AG10803 (cell line): ENCODE measurements at regions not wholly inside any gene's neighbourhood (a gene's known extent, or its start where the extent isn't known, plus 50 kb on each side); places are given as distances from the start of the nearest gene placed in this dataset.

ENCODE experiments used
- DNase-seq: peaks from one replicate; pipeline ENCODE4 v3.0.0; 2010; ENCODE audit warnings: low read depth
- H3K4me3 ChIP-seq: 2 replicates; pipeline ENCODE4 v1.5.1; 2011; ENCODE audit warnings: mild to moderate bottlenecking, low read length, control low read depth
- TF ChIP-seq, protein P1 (sequence below): conservative IDR thresholded peaks from 2 replicates; pipeline ENCODE4 v1.5.1; 2011; ENCODE audit warnings: mild to moderate bottlenecking, low read length, control low read depth, inconsistent platforms

- TF ChIP-seq, protein P1, sequence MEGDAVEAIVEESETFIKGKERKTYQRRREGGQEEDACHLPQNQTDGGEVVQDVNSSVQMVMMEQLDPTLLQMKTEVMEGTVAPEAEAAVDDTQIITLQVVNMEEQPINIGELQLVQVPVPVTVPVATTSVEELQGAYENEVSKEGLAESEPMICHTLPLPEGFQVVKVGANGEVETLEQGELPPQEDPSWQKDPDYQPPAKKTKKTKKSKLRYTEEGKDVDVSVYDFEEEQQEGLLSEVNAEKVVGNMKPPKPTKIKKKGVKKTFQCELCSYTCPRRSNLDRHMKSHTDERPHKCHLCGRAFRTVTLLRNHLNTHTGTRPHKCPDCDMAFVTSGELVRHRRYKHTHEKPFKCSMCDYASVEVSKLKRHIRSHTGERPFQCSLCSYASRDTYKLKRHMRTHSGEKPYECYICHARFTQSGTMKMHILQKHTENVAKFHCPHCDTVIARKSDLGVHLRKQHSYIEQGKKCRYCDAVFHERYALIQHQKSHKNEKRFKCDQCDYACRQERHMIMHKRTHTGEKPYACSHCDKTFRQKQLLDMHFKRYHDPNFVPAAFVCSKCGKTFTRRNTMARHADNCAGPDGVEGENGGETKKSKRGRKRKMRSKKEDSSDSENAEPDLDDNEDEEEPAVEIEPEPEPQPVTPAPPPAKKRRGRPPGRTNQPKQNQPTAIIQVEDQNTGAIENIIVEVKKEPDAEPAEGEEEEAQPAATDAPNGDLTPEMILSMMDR: no peak
- no peak for DNase-seq
- H3K4me3 ChIP-seq: no peak overlapping the region
Observed at GRCh38 chr2:164060031-164060430, 324.2 kb upstream of the FIGN start.

- no peak overlapping the region for H3K4me3 ChIP-seq
- TF ChIP-seq, protein P1: no peak
- no peak for DNase-seq
Observed at GRCh38 chr2:164055623-164056022, 319.8 kb upstream of the FIGN start.

DNA sequence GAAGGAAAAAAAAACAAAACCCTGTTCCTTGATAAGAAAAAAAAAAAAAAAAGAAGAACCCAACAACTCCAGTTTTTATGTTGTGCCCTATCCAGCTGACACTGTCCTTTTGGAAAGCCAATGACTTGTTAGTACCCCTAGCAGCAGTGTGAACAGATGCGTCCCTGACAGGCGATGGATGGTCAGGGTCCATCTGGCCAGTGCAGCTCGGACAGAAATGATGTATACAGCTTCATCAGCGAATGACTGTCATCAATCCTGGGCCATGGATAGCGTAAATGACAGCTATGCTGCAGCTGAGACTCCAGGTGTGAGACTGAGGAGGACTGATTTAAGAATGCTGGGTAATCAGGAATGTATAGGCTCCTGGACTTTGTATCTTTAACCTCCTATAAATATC, 318.8 kb upstream of the FIGN start:
- no peak overlapping the region for H3K4me3 ChIP-seq
- no peak for DNase-seq
- TF ChIP-seq, protein P1: no peak

- no peak for DNase-seq
- TF ChIP-seq, protein P1: no peak
Observed at GRCh38 chr2:164053021-164053420, 317.2 kb upstream of the FIGN start.

DNA sequence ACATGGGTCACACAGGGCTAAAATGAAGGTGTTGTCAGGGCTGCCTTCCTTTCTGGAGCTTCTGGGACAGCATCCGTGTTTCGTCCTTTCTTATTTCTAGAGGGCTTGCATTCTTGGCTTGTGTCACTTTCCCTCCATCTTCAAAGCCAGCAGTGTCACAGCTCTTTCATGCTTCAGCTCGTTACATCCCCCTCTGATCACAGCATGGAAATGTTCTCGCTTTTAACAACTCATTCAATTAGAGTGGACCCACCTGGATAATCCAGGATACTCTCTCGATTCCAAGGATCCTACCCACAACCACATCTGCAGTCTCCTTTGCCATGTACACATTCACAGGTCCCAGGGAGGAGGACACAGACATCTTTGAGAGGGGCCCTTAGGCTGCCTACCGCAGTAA, 316.2 kb upstream of the FIGN start:
- no peak for DNase-seq
- TF ChIP-seq, protein P1: no peak
- H3K4me3 ChIP-seq: no peak overlapping the region

More at GRCh38 chr2:164053021-164053420, 317.2 kb upstream of the FIGN start:
- no peak overlapping the region for H3K4me3 ChIP-seq

- TF ChIP-seq, protein P1: no peak
- H3K4me3 ChIP-seq: no peak overlapping the region
- DNase-seq: no peak
Observed at GRCh38 chr2:164048729-164049128, 312.9 kb upstream of the FIGN start.

DNA sequence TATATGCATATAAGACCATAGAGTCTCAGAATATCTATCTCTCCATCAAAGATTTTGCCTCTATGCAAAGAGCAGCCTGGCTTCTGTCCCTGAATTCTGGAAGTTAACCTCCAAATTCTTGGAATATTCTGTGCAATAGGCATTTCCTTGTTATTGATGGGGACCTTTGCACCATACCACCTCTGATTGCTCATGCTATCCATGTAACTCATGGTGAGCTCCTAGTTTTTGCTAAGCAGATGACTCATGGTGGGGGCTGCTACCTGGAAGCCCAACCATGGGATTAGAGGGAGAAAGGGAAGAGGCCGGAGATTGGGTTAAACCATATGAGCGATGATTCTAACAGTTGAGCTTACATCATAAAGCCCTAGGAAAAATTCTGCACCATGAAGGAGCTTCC, 310.2 kb upstream of the FIGN start:
- DNase-seq: no peak
- no peak overlapping the region for H3K4me3 ChIP-seq
- TF ChIP-seq, protein P1: no peak
